Glomerular visceral epithelial cell (primary cell): ENCODE measurements at regions not wholly inside any gene's neighbourhood (a gene's known extent, or its start where the extent isn't known, plus 50 kb on each side); places are given as distances from the start of the nearest gene placed in this dataset.
"Not testable (repeated sequence)": the region's sequence is repeated elsewhere in the genome, so short reads cannot be mapped to it uniquely, and the experiment has no call there.

Experiments used
- DNase-seq: peaks from one replicate; pipeline ENCODE4 v3.0.0-alpha.2; 2016; ENCODE audit errors: extremely low spot score

- DNase-seq: no peak
These were observed 51.6 kb upstream of the CNTLN start for GRCh38 chr9:17083258-17083657.

GRCh38 chr9:17082343-17083064, 52.3 kb upstream of the CNTLN start:
- peak; percentile 4 for DNase-seq

- DNase-seq: no peak
These were observed 53.0 kb upstream of the CNTLN start for GRCh38 chr9:17081814-17082213.

- no peak for DNase-seq
These were observed 53.5 kb upstream of the CNTLN start for GRCh38 chr9:17081351-17081750.

- DNase-seq: peak; percentile 59
These were observed 58.9 kb upstream of the CNTLN start for GRCh38 chr9:17075758-17076485.

- DNase-seq: no peak
These were observed 59.6 kb upstream of the CNTLN start for GRCh38 chr9:17075146-17075757.

GRCh38 chr9:17072563-17072962, 62.3 kb upstream of the CNTLN start:
- not testable (repeated sequence) for DNase-seq

- DNase-seq: no peak
These were observed 66.2 kb upstream of the CNTLN start for GRCh38 chr9:17068671-17069070.

GRCh38 chr9:17065062-17065461, 69.8 kb upstream of the CNTLN start:
- DNase-seq: no peak

- DNase-seq: no peak
These were observed 70.3 kb upstream of the CNTLN start for GRCh38 chr9:17064558-17064957.

GRCh38 chr9:17063535-17064135, 71.2 kb upstream of the CNTLN start:
- peak; percentile 62 for DNase-seq

GRCh38 chr9:17062497-17062896, 72.3 kb upstream of the CNTLN start:
- no peak for DNase-seq

- DNase-seq: no peak
These were observed 74.4 kb upstream of the CNTLN start for GRCh38 chr9:17060450-17060849.

- DNase-seq: no peak
These were observed 75.4 kb upstream of the CNTLN start for GRCh38 chr9:17059465-17059864.

- DNase-seq: no peak
These were observed 77.1 kb upstream of the CNTLN start for GRCh38 chr9:17057729-17058128.

GRCh38 chr9:17052626-17053025, 82.2 kb upstream of the CNTLN start:
- DNase-seq: no peak

- no peak for DNase-seq
These were observed 89.4 kb upstream of the CNTLN start for GRCh38 chr9:17045381-17045940.

- no peak for DNase-seq
These were observed 103.3 kb upstream of the CNTLN start for GRCh38 chr9:17031546-17031945.

GRCh38 chr9:17025281-17025680, 109.6 kb upstream of the CNTLN start:
- no peak for DNase-seq

- no peak for DNase-seq
These were observed 110.7 kb upstream of the CNTLN start for GRCh38 chr9:17024129-17024528.

GRCh38 chr9:17021387-17021970, 113.4 kb upstream of the CNTLN start:
- no peak for DNase-seq

- DNase-seq: no peak
These were observed 115.4 kb upstream of the CNTLN start for GRCh38 chr9:17019398-17019797.
